GM18858 (cell line): ENCODE measurements at regions not wholly inside any gene's neighbourhood (a gene's known extent, or its start where the extent isn't known, plus 50 kb on each side); places are given as distances from the start of the nearest gene placed in this dataset.
A peak's percentile ranks its signal among the peaks of the same experiment; 100 is the strongest.

Experiments used
- ATAC-seq: cut with Tn5 transposase; IDR thresholded peaks from one replicate; pipeline ENCODE4 v1.9.1; 2021; ENCODE audit not compliant: unreplicated experiment

- no peak for ATAC-seq
Measured at GRCh38 chr16:76162046-76162445, 115.2 kb upstream of the CNTNAP4 start.

GRCh38 chr16:76164970-76165558, 112.1 kb upstream of the CNTNAP4 start:
- ATAC-seq = no peak

DNA sequence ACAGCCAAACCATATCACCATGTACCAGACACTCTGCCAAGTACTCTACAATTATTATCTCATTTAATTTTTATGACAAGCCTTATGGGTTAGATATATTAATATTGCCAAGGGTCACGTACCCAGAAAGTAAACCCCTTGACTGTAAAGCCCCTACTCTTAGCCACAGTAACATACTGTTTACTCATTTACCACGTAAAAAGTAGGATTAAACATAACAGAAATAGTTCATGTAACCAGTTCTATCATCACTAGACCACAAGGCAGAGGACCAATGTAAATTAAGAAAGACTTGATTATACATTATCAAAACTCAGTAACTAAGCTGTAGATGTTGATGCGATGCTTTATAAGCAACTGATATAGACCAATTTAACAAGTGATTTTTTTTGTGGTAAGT, 101.5 kb upstream of the CNTNAP4 start:
- ATAC-seq = no peak

DNA sequence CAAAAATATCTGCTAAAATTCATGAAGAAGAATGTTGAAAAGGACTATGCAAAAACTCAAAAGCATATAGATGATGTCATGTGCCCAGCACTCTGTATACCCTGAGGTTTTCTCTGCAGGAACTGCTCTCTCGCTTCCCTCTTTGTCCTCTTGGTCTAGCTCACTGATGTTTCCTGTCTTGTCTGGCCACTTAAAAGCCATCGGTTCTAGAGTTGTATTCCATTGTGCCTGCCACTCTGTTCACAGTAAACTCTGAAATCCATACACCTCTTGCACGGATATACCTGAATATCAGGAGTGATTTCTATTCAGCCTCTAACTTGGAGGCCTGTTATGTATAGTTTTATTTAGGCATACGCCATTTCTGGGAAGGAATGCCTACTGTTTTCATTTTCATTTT, 101.0 kb upstream of the CNTNAP4 start:
- peak; percentile 83 for ATAC-seq

- no peak for ATAC-seq
Measured at GRCh38 chr16:76176616-76177015, 100.6 kb upstream of the CNTNAP4 start.

GRCh38 chr16:76182041-76182635, 95.1 kb upstream of the CNTNAP4 start:
- no peak for ATAC-seq

GRCh38 chr16:76183647-76184046, 93.6 kb upstream of the CNTNAP4 start:
- ATAC-seq = no peak

- no peak for ATAC-seq
Measured at GRCh38 chr16:76190057-76190456, 87.1 kb upstream of the CNTNAP4 start.

DNA sequence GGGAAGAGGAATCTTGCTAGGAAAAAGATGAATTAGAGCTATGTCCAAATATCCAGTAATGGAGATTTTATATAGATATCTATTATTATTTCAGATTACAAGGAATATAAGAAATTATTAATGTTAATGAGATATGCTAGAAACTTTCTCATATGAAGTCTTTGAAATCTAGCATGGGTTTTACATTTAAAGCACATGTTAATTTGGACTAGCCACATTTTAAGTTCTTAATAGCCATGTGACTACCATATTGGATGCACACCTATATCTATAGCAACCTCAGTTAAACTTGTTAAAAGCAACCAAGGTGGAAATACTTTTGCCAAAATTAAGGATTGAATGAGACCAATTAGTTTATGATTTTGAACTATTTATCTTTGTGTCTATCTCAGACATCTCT, 86.7 kb upstream of the CNTNAP4 start:
- ATAC-seq = no peak

GRCh38 chr16:76193906-76194615, 83.1 kb upstream of the CNTNAP4 start:
- no peak for ATAC-seq

DNA sequence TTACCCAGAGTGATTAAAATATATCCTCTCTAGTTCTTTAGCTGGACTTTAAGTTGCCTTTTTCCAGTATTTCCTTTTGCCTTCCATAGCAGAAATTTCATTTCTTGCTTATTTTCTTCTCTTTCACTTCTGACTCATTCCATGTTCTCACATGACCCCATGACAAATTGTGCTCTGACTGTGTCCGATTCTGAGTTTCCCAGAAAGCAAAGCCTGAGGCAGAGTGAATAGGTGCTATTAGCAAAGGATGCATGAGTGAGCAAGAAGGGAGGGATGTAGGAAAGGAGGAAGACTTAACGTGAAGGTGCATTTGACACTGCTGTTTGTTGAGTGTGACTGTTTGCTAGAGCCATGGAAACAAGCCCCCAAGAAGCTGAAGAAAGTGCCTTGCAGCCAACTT, 82.6 kb upstream of the CNTNAP4 start:
- ATAC-seq = no peak

- ATAC-seq = no peak
Measured at GRCh38 chr16:76195056-76195455, 82.1 kb upstream of the CNTNAP4 start.

- ATAC-seq = no peak
Measured at GRCh38 chr16:76195648-76196047, 81.6 kb upstream of the CNTNAP4 start.

GRCh38 chr16:76197900-76198299, 79.3 kb upstream of the CNTNAP4 start:
- no peak for ATAC-seq

- no peak for ATAC-seq
Measured at GRCh38 chr16:76199681-76200220, 77.5 kb upstream of the CNTNAP4 start.

DNA sequence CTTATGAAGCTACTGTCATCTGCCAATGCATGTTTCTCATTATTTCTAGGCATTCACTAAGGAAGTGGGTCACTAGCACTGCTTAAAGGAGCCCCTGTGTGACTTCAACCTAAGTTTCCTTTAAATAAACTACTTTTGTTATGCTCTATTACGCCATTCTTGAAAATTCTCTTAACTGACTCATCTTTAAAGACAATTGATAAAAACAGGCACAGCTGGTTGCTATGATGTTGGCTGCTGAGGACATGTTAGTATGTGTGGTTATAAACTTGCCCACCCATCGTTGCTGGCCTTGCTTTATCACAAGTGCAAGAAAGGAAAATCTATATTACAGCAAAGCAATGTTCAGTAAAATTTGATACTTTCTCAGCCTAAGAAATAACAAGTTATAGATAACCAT, 75.8 kb upstream of the CNTNAP4 start:
- ATAC-seq = no peak

GRCh38 chr16:76204249-76204648, 73.0 kb upstream of the CNTNAP4 start:
- peak; percentile 49 for ATAC-seq

GRCh38 chr16:76207270-76207669, 69.9 kb upstream of the CNTNAP4 start:
- ATAC-seq = no peak

GRCh38 chr16:76210157-76210556, 67.0 kb upstream of the CNTNAP4 start:
- no peak for ATAC-seq

DNA sequence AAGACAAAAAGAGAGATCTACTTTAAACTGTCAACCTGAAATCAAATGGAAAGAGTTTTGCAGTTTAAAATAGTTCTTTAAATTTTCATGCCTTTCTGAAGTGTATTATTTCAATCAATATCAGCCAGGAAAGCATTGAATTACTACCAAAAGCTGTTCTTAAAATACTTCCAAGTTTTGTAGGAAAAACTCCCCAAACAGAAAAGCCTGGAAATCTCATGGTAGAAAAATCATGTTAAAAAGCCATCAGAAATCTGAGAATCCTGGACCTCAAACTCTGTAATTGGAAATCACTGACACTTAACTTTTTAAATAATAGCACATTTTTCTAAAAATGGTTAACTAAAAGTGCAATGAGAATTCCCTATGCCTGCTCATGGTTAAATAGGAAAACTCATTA, 63.3 kb upstream of the CNTNAP4 start:
- ATAC-seq = no peak

GRCh38 chr16:76214856-76215255, 62.3 kb upstream of the CNTNAP4 start:
- ATAC-seq = no peak

DNA sequence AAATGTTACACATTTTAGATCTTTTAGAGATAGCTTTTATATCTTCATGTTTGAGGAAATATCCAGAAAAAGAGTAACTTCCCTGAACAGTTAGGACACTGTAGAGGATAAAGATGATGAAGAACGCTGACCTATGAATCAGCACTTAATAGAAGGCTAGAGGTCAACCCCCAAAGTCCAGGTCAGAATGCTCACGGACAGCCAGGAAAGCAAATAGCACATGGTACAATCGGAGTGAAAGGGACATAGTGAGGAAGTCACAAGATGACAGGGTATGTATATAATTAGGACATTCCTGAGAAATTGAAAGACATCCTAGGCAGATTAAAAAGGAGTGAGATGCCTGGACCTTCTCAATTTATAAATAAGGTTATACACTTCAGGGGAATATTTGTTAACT, 55.1 kb upstream of the CNTNAP4 start:
- no peak for ATAC-seq
